ENCODE measurements at regions not wholly inside any gene's neighbourhood (a gene's known extent, or its start where the extent isn't known, plus 50 kb on each side); places are given as distances from the start of the nearest gene placed in this dataset.
A peak's percentile ranks its signal among the peaks of the same experiment; 100 is the strongest.

DNA sequence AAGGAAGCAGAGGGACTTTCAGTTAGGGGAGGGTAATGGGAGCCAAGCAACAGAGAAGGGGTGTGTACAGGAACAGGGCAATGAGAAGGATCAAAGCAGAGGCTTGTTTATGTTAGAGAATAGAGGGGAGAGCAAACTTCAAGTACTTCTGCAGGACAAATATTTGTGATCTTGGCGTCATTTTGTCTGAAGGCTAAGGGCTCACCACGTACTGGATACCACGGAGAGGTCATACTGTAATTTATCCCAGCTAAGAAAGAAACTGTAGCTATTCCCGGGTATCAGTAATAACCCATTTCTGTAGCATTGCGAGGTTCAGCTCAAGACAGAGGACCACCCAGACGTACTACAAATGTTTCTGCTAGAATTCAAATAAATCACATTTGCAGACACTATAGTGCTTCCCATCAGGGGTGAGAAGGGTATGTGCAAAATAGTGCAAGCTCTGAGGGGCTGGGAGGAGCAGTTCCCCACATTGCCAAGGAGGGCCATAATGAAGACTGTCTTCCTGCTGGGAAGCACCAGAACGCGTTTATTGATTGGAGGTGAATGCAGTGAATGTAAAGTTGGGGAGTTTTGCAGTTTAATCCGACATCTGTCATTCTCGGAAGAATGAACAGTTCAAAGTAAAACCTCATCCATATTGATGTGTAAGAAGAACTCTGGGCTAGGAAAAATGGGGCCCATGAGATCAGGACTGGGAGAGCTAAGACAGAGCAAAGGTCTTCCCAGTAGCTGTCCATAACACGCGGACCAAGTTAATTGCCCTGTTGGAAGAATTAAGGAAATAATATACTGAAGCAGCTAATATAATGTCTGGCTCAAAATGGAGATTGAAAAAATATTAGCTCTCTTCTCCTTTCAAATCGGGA lies 136.9 kb downstream of the RWDD3 start:
- Histone ChIP-seq H3K4me1 (ENCODE audit: low read depth) (no peaks in the 10 kb centered on the region), H3K9me3 (no peaks in the 10 kb centered on the region), H3K36me3 (ENCODE audit: low read depth) (no peaks in the 10 kb centered on the region), H3K4me3 (no peak overlapping the region)
- DNase-seq (no peak), ATAC-seq (peak; percentile 33)
- TF ChIP-seq, protein P1, sequence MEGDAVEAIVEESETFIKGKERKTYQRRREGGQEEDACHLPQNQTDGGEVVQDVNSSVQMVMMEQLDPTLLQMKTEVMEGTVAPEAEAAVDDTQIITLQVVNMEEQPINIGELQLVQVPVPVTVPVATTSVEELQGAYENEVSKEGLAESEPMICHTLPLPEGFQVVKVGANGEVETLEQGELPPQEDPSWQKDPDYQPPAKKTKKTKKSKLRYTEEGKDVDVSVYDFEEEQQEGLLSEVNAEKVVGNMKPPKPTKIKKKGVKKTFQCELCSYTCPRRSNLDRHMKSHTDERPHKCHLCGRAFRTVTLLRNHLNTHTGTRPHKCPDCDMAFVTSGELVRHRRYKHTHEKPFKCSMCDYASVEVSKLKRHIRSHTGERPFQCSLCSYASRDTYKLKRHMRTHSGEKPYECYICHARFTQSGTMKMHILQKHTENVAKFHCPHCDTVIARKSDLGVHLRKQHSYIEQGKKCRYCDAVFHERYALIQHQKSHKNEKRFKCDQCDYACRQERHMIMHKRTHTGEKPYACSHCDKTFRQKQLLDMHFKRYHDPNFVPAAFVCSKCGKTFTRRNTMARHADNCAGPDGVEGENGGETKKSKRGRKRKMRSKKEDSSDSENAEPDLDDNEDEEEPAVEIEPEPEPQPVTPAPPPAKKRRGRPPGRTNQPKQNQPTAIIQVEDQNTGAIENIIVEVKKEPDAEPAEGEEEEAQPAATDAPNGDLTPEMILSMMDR (IDR thresholded peaks at IDR 0.05): no peak
- intact Hi-C loops (cut with DNase I, micrococcal nuclease): no loop called here

DNA sequence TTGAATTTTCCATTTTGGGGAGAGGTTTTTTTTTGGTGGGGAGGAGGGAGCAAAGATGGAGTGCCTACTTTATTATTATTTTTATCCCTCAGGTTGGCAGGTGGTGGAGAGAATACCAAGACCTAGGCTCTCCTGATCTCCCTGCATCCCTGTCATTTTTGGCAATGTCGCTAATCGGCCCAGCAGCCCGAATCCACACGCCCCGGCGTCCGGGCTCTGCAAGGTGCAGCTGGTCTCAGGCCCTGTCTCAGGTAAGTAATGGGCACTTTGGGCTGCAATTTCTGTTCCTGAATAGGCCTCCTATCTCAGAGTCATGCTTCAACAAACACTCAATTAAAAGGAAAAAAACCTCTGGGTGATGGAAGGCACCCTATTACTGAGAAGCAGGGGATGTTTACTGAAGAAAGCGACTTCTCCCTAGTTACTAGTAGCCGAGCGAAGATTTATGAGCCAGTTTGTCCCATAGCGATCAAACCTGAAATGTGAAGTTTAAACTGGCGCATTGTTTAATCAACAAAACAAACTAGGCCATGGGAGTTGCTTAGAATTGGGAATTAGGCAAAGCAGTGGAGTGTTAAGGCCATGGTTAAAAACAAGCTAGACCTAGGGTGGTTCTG lies 137.8 kb downstream of the RWDD3 start:
- no peaks in the 10 kb centered on the region for H3K4me1 ChIP-seq (ENCODE audit: low read depth)
- TF ChIP-seq, protein P1 (IDR thresholded peaks at IDR 0.05): no peak
- intact Hi-C loops (cut with DNase I, micrococcal nuclease): no loop called here
- H3K36me3 ChIP-seq (ENCODE audit: low read depth): no peaks in the 10 kb centered on the region
- H3K9me3 ChIP-seq: no peaks in the 10 kb centered on the region
- H3K4me3 ChIP-seq: no peak overlapping the region
- DNase-seq: no peak
- ATAC-seq: no peak

DNA sequence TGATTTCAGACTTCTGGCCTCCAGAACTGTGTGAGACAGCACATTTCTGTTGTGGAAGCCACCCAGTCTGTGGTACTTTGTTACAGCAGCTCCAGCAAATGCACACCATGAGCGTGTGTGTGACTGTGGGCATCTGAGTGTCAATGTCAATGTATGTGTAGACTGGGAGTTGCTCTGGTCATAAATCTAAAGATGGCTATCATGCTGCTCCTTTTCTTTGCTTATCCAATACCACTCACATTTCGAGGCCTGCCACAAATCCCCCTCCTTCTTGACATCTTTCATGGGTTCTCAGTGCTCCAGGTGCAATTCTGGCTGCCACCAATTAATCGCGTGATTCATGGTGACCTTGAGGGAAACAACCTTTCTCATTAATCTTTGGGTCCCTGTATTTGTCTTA lies 141.2 kb downstream of the RWDD3 start:
- TF ChIP-seq, protein P1 (IDR thresholded peaks at IDR 0.05): no peak
- Histone ChIP-seq H3K4me1 (ENCODE audit: low read depth) (no peaks in the 10 kb centered on the region), H3K9me3 (no peaks in the 10 kb centered on the region), H3K4me3 (no peak overlapping the region), H3K36me3 (ENCODE audit: low read depth) (no peaks in the 10 kb centered on the region)
- DNase-seq (no peak), ATAC-seq (no peak)
- intact Hi-C loops (cut with DNase I, micrococcal nuclease): no loop called here

DNA sequence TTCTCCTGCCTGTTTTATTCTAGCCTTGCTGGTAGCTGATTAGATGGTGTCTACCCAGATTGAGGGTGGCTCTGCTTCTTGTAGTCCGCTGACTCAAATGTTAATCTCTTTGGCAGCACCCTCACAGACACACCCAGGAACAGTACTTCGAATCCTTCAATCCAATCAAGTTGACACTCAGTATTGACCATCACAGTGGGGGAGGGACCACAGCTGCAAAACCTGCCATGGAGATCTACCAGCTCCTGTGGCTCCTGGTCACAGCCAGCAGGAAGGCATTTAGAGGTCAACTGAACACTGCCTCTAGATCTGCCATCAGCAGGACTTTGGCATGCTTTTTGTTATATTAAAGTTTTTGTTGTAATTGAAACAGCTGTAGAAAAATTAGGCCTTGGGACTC lies 146.9 kb downstream of the RWDD3 start:
- Histone ChIP-seq H3K4me3 (no peak overlapping the region), H3K4me1 (ENCODE audit: low read depth) (no peaks in the 10 kb centered on the region), H3K9me3 (no peaks in the 10 kb centered on the region), H3K36me3 (ENCODE audit: low read depth) (no peaks in the 10 kb centered on the region)
- no peak for ATAC-seq
- TF ChIP-seq, protein P1 (IDR thresholded peaks at IDR 0.05): no peak
- no peak for DNase-seq
- intact Hi-C loops (cut with DNase I, micrococcal nuclease): no loop called here

DNA sequence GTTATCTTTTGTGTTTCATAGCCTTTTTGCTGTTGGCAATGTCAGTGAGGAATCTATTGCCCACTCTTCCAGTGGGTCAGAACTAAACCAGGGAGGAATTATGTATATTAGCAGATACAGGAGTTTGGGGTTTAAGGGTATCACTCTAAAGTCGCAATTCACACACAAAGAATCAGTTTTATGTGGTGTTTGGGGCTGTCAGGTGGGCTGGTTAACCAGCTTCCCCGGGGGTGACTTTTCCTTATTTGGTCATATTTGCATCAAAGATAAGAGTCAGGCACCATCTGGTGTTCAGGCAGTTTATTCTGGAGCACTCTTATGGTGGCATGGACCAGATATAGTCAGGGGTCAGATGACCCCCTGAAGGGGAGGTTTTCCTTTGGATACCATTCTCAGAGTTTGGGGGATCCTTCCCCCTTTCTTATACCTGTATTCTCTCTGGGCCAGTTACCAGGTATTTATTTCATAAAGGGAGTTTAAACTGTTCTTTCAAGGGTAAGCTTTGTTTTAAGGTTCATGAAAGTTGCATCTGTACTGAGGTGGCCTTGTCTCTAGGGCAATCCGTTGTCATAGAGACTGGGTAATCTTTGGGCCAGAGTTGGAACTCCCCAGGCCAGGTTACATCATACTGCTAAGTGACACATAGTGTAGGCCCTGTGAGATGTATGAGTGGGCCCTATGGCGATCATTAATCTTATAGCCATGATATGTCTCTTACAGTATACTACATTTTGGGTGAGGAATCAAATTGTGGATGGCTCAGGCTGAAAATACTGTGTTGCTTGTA lies 148.2 kb downstream of the RWDD3 start:
- intact Hi-C loops (cut with DNase I, micrococcal nuclease): no loop called here
- ATAC-seq (no peak), DNase-seq (no peak)
- no peaks in the 10 kb centered on the region for H3K4me1 ChIP-seq (ENCODE audit: low read depth)
- TF ChIP-seq, protein P1 (IDR thresholded peaks at IDR 0.05): no peak
- no peak overlapping the region for H3K4me3 ChIP-seq
- no peaks in the 10 kb centered on the region for H3K36me3 ChIP-seq (ENCODE audit: low read depth)
- H3K9me3 ChIP-seq: no peaks in the 10 kb centered on the region

All from mucosa of descending colon (tissue), 3 donors.